IMR-90 (cell line): ENCODE measurements at regions not wholly inside any gene's neighbourhood (a gene's known extent, or its start where the extent isn't known, plus 50 kb on each side); places are given as distances from the start of the nearest gene placed in this dataset.

Experiments used
- ATAC-seq: fragments of 200-7000 bp; cut with Tn5 transposase; 2 replicates; pipeline ENCODE4 v1.9.1; 2020; ENCODE audit warnings: low read depth, mild to moderate bottlenecking, moderate library complexity
- BruUV-seq: library from RNA; stranded (reverse); fragments of 400-500 nt; replicated peaks from 2 replicates; lab custom pipeline; 2021; lab: Mats Ljungman, UMichigan
- CTCF ChIA-PET: fragments of 300-600 bp; formaldehyde crosslinking; extraction: SDS; loops from one replicate; lab custom pipeline; 2021; ENCODE audit warnings: antibody characterized with exemption; lab: Yijun Ruan, JAX
- POLR2A ChIA-PET: fragments of 300-600 bp; sonication (Branson Sonifier 250); formaldehyde crosslinking; loops from one replicate; lab custom pipeline; 2022; ENCODE audit warnings: antibody characterized with exemption; ENCODE audit not compliant: unreplicated experiment; lab: Charles Lee
- DNase-seq: peaks from one replicate; pipeline ENCODE4 v3.0.0; 2013
- H2AFZ ChIP-seq: replicated peaks from 2 replicates; pipeline ENCODE3; 2013; ENCODE audit warnings: low read length, mild to moderate bottlenecking; ENCODE audit not compliant: poor library complexity
- H2AK5ac ChIP-seq: 2 replicates; pipeline ENCODE4 v1.6.1; 2013; ENCODE audit warnings: low read depth, low read length, inconsistent platforms
- H2AK9ac ChIP-seq: replicated peaks from 2 replicates; pipeline ENCODE3; 2013; ENCODE audit warnings: mild to moderate bottlenecking, low read depth, low read length, moderate library complexity; ENCODE audit not compliant: poor library complexity
- H2BK120ac ChIP-seq: 2 replicates; pipeline ENCODE4 v1.6.1; 2013; ENCODE audit warnings: low read depth, low read length, inconsistent platforms
- H2BK15ac ChIP-seq: 3 replicates; pipeline ENCODE4 v1.6.1; 2013; ENCODE audit warnings: low read depth, low read length, inconsistent platforms
- H2BK20ac ChIP-seq: 2 replicates; pipeline ENCODE4 v1.6.1; 2013; ENCODE audit warnings: low read depth, mild to moderate bottlenecking, inconsistent platforms, low read length, moderate library complexity
- H2BK5ac ChIP-seq: 2 replicates; pipeline ENCODE4 v1.6.1; 2013; ENCODE audit warnings: mild to moderate bottlenecking, low read depth, low read length, inconsistent platforms; ENCODE audit not compliant: poor library complexity, severe bottlenecking
- H3K14ac ChIP-seq: replicated peaks from 2 replicates; pipeline ENCODE4 v1.6.1; 2013; ENCODE audit warnings: low read depth, low read length, inconsistent platforms
- H3K18ac ChIP-seq: 2 replicates; pipeline ENCODE4 v1.6.1; 2013; ENCODE audit warnings: low read depth, low read length, control low read depth
- H3K23ac ChIP-seq: 2 replicates; pipeline ENCODE4 v1.6.1; 2013; ENCODE audit warnings: low read depth, low read length, inconsistent platforms
- H3K27ac ChIP-seq: 2 replicates; pipeline ENCODE4 v1.5.1; 2013; ENCODE audit warnings: mild to moderate bottlenecking, control low read depth, low read length; ENCODE audit not compliant: insufficient read depth
- H3K27me3 ChIP-seq: 2 replicates; pipeline ENCODE4 v1.6.1; 2013; ENCODE audit warnings: low read length; ENCODE audit not compliant: control insufficient read depth, insufficient read depth
- H3K36me3 ChIP-seq: 2 replicates; pipeline ENCODE4 v1.6.1; 2013; ENCODE audit warnings: low read length, mixed read lengths; ENCODE audit not compliant: control insufficient read depth, insufficient read depth
- H3K4ac ChIP-seq: 2 replicates; pipeline ENCODE4 v1.6.1; 2013; ENCODE audit warnings: low read depth, low read length, inconsistent platforms
- H3K4me1 ChIP-seq: 2 replicates; pipeline ENCODE4 v1.6.1; 2013; ENCODE audit warnings: low read length, mixed read lengths; ENCODE audit not compliant: control insufficient read depth, insufficient read depth
- H3K4me2 ChIP-seq: 2 replicates; pipeline ENCODE4 v1.6.1; 2013; ENCODE audit warnings: low read depth, mild to moderate bottlenecking, control low read depth, low read length, moderate library complexity
- H3K4me3 ChIP-seq: 2 replicates; pipeline ENCODE4 v1.5.1; 2013; ENCODE audit warnings: low read depth, mild to moderate bottlenecking, control low read depth, low read length, moderate library complexity; ENCODE audit not compliant: insufficient read depth
- H3K56ac ChIP-seq: 2 replicates; pipeline ENCODE4 v1.6.1; 2013; ENCODE audit warnings: low read length, inconsistent platforms; ENCODE audit not compliant: insufficient read depth; ENCODE audit errors: extremely low read depth
- H3K79me1 ChIP-seq, 2 experiments: 2 replicates each; pipeline ENCODE4 v1.6.1; 2013; ENCODE audit warnings: low read length in 2 of 2, inconsistent platforms in 1 of 2, low read depth in 1 of 2
- H3K9ac ChIP-seq: 2 replicates; pipeline ENCODE4 v1.6.1; 2013; ENCODE audit warnings: low read depth, low read length, control low read depth
- H3K9me1 ChIP-seq: 2 replicates; pipeline ENCODE4 v1.6.1; 2013; ENCODE audit warnings: low read length, inconsistent platforms; ENCODE audit not compliant: insufficient read depth
- H3K9me3 ChIP-seq: 2 replicates; pipeline ENCODE4 v1.6.1; 2013; ENCODE audit warnings: low read length; ENCODE audit not compliant: control insufficient read depth, insufficient read depth
- H4K20me1 ChIP-seq: 2 replicates; pipeline ENCODE4 v1.6.1; 2013; ENCODE audit warnings: low read length, inconsistent platforms; ENCODE audit not compliant: insufficient read depth
- H4K5ac ChIP-seq: 2 replicates; pipeline ENCODE4 v1.6.1; 2013; ENCODE audit warnings: mild to moderate bottlenecking, low read depth, low read length, control low read depth
- H4K8ac ChIP-seq, 2 experiments: 2 replicates each; pipeline ENCODE4 v1.6.1; 2013; ENCODE audit warnings: low read depth in 2 of 2, low read length in 2 of 2, control low read depth in 1 of 2, inconsistent platforms in 1 of 2
- H4K91ac ChIP-seq: 2 replicates; pipeline ENCODE4 v1.6.1; 2013; ENCODE audit warnings: low read depth, low read length, inconsistent platforms; ENCODE audit not compliant: insufficient read depth
- RCOR1 ChIP-seq: IDR thresholded peaks from 2 replicates; pipeline ENCODE4 v1.6.1; 2012; ENCODE audit warnings: mild to moderate bottlenecking, low read length, improper control_type of control experiment; ENCODE audit not compliant: insufficient replicate concordance
- SMC3 ChIP-seq: fragments of 150-350 bp; IDR thresholded peaks from 2 replicates; pipeline ENCODE4 v1.6.1; 2016; ENCODE audit warnings: low read depth, mild to moderate bottlenecking, antibody characterized with exemption, low read length, moderate library complexity
- WGBS, 2 experiments: methylation state at CpG; one replicate each; pipeline versions ENCODE4 v1.1.5 to v1.1.7; 2013; ENCODE audit warnings: missing lambda C conversion rate in 2 of 2; ENCODE audit not compliant: insufficient read length in 1 of 2; ENCODE audit errors: extremely low coverage in 2 of 2; 5-methylcytosine and 5-hydroxymethylcytosine counted together
- dilution Hi-C: fragments of 300-500 bp; cut with HindIII; formaldehyde crosslinking; loops from one replicate; pipeline ENCODE4 v1.14.3; 2018; ENCODE audit warnings: low sequenced_read_pairs; ENCODE audit not compliant: unreplicated experiment
- in situ Hi-C: fragments of 300-500 bp; cut with MboI; formaldehyde crosslinking; loops from 3 replicates; pipeline ENCODE4 v1.14.3; 2019; ENCODE audit warnings: low sequenced_read_pairs, inconsistent platforms, mixed read lengths
- intact Hi-C: fragments of 100-400 bp; cut with micrococcal nuclease; formaldehyde crosslinking; loops from 2 replicates; pipeline ENCODE4 v1.10.0; 2022

GRCh38 chr14:84806622-84807021 is 723.3 kb upstream of the FLRT2 start:
- Histone ChIP-seq H3K4ac (no peak overlapping the region), H3K56ac (no peak overlapping the region), H3K23ac (no peak overlapping the region), H4K20me1 (no peaks in the 10 kb centered on the region), H4K8ac (no peak overlapping the region), H3K4me3 (no peak overlapping the region), H2BK20ac (no peak overlapping the region), H2AK5ac (no peak overlapping the region), H3K4me2 (no peak overlapping the region), H3K9ac (no peak overlapping the region), H3K9me3 (no peaks in the 10 kb centered on the region), H3K18ac (no peak overlapping the region), H3K14ac (no peak overlapping the region), H3K4me1 (no peaks in the 10 kb centered on the region), H2BK15ac (no peak overlapping the region), H4K5ac (no peak overlapping the region), H3K27me3 (no peaks in the 10 kb centered on the region), H4K91ac (no peak overlapping the region), H2AK9ac (no peak overlapping the region), H3K27ac (no peak overlapping the region), H2AFZ (no peak overlapping the region), H2BK5ac (no peak overlapping the region), H3K79me1 (no peaks in the 10 kb centered on the region), H3K9me1 (no peaks in the 10 kb centered on the region), H3K36me3 (no peaks in the 10 kb centered on the region), H2BK120ac (no peak overlapping the region)
- intact Hi-C loops, result no loop called here
- no TSS peak for BruUV-seq
- dilution Hi-C loops, result no loop called here
- ChIA-PET POLR2A (no interaction called here), CTCF (no interaction called here)
- DNase-seq (no peak), ATAC-seq (no peak)
- in situ Hi-C loops, result no loop called here
- WGBS, 2 experiments, result no CpG with 5 or more reads among the region's 4 CpGs
- no peak for TF ChIP-seq SMC3
- no peak for TF ChIP-seq RCOR1
